IMR-90 (cell line): ENCODE measurements at regions not wholly inside any gene's neighbourhood (a gene's known extent, or its start where the extent isn't known, plus 50 kb on each side); places are given as distances from the start of the nearest gene placed in this dataset.

Source experiments
- BHLHE40 ChIP-seq: fragments of 150-350 bp; IDR thresholded peaks from 2 replicates; pipeline ENCODE4 v1.6.1; 2016; ENCODE audit warnings: mild to moderate bottlenecking, low read depth, low read length
- CEBPB ChIP-seq: IDR thresholded peaks from 2 replicates; pipeline ENCODE4 v1.6.1; 2012; ENCODE audit warnings: low read depth, low read length, improper control_type of control experiment
- CHD1 ChIP-seq: IDR thresholded peaks from 2 replicates; pipeline ENCODE4 v1.6.1; 2012; ENCODE audit warnings: low read depth, low read length, improper control_type of control experiment
- FOS ChIP-seq: fragments of 150-350 bp; IDR thresholded peaks from 2 replicates; pipeline ENCODE4 v1.6.1; 2016; ENCODE audit warnings: low read depth, low read length
- MXI1 ChIP-seq: IDR thresholded peaks from 2 replicates; pipeline ENCODE4 v1.6.1; 2012; ENCODE audit warnings: low read depth, mild to moderate bottlenecking, low read length, moderate library complexity, borderline replicate concordance
- NFE2L2 ChIP-seq: fragments of 150-350 bp; IDR thresholded peaks from 2 replicates; pipeline ENCODE4 v1.6.1; 2016; ENCODE audit warnings: low read depth, mild to moderate bottlenecking, low read length
- POLR2A ChIP-seq: IDR thresholded peaks from 2 replicates; pipeline ENCODE4 v1.6.1; 2012; ENCODE audit warnings: mild to moderate bottlenecking, low read depth, low read length
- RAD21 ChIP-seq: IDR thresholded peaks from 2 replicates; pipeline ENCODE4 v1.6.1; 2012; ENCODE audit warnings: low read length, improper control_type of control experiment
- RCOR1 ChIP-seq: IDR thresholded peaks from 2 replicates; pipeline ENCODE4 v1.6.1; 2012; ENCODE audit warnings: mild to moderate bottlenecking, low read length, improper control_type of control experiment; ENCODE audit not compliant: insufficient replicate concordance
- RFX5 ChIP-seq: IDR thresholded peaks from 2 replicates; pipeline ENCODE4 v1.8.0; 2012; ENCODE audit warnings: low read depth, mild to moderate bottlenecking, low read length, moderate library complexity
- USF2 ChIP-seq: fragments of 150-350 bp; IDR thresholded peaks from 2 replicates; pipeline ENCODE4 v1.6.1; 2017; ENCODE audit warnings: mild to moderate bottlenecking, antibody characterized with exemption, low read length, low read depth
- TF ChIP-seq, protein P1 (sequence below): conservative IDR thresholded peaks from 2 replicates; pipeline ENCODE4 v1.5.1; 2012; ENCODE audit warnings: mild to moderate bottlenecking, low read depth, low read length, improper control_type of control experiment

DNA sequence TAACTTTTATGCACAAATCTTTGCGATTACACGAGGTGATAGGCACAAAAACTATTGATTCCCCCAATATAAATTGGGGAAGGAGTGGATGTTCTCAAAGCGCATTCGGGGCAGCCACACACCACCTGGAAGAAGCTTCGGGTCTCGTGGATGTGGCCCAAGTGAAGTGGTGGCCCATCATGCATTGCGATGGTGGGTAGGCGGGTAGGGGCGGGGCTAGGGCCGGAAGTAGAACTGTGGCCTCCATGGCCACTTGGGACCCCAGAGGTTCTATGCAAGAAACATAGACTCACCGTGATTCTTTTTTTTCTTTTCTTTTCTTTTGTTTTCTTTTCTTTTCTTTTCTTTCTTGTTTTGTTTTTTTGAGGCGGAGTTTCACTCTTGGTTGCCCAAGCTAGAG, 86.4 kb upstream of the SLC44A1 start:
- TF ChIP-seq CEBPB (no peak), MXI1 (no peak), BHLHE40 (no peak), RCOR1 (no peak), POLR2A (no peak), CHD1 (no peak), USF2 (no peak), RAD21 (no peak), RFX5 (no peak), NFE2L2 (no peak), FOS (no peak)
- TF ChIP-seq, protein P1, sequence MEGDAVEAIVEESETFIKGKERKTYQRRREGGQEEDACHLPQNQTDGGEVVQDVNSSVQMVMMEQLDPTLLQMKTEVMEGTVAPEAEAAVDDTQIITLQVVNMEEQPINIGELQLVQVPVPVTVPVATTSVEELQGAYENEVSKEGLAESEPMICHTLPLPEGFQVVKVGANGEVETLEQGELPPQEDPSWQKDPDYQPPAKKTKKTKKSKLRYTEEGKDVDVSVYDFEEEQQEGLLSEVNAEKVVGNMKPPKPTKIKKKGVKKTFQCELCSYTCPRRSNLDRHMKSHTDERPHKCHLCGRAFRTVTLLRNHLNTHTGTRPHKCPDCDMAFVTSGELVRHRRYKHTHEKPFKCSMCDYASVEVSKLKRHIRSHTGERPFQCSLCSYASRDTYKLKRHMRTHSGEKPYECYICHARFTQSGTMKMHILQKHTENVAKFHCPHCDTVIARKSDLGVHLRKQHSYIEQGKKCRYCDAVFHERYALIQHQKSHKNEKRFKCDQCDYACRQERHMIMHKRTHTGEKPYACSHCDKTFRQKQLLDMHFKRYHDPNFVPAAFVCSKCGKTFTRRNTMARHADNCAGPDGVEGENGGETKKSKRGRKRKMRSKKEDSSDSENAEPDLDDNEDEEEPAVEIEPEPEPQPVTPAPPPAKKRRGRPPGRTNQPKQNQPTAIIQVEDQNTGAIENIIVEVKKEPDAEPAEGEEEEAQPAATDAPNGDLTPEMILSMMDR, result no peak
